ENCODE measurements at regions not wholly inside any gene's neighbourhood (a gene's known extent, or its start where the extent isn't known, plus 50 kb on each side); places are given as distances from the start of the nearest gene placed in this dataset.

DNA sequence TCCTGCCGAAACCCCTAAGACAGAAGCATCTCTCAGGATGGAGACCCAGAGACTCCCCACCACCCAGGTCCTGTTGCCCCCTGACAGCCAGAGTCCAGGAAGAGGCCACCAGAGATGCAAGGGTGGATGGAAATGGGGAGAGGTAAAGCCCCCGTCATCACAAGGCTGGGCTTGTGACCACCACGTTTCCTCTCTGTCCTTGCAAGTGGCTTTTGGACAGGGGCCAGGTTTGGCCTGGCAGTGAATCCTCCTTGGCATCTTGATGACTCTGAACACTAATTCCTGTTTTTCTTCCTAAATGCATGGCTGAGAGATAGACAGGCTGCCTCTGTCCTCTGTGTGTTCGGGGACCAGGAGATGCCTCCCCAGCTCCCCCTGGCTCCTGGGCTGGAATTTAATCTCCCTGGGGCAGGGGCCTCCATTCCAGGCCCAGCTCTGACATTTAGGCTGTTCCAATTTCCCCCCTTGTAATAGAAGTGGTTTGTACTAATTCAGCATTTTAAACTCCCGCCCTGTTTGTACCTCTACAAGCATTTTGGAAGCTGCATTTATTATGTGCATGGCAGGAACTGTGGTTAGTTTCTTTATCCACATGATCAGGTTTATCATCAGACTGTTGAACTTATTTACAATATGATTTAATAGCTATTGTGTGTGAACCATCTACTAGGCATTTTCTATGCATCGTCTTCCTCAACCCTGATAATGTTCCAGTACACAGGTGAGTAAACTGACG is 116.1 kb upstream of the IRX6 start:
- peaks cover 3% of the 10 kb centered on the region; the same call in 1 of the 2 replicates for H3K9me3 ChIP-seq (ENCODE audit: control insufficient read depth, insufficient read depth, low read length)
- CTCF ChIA-PET = interaction anchor here (0.6 kb wide), 1 partner anchor 1595 kb away, joined by 4 read pairs; no protein-coding TSS in a partner anchor
- H3K27me3 ChIP-seq (ENCODE audit: control insufficient read depth, insufficient read depth, low read length) = no peaks in the 10 kb centered on the region
- POLR2A ChIA-PET = no interaction called here
- no peak overlapping the region for H3K4me3 ChIP-seq (ENCODE audit: low read depth, low read length)
- TF ChIP-seq, protein P1, sequence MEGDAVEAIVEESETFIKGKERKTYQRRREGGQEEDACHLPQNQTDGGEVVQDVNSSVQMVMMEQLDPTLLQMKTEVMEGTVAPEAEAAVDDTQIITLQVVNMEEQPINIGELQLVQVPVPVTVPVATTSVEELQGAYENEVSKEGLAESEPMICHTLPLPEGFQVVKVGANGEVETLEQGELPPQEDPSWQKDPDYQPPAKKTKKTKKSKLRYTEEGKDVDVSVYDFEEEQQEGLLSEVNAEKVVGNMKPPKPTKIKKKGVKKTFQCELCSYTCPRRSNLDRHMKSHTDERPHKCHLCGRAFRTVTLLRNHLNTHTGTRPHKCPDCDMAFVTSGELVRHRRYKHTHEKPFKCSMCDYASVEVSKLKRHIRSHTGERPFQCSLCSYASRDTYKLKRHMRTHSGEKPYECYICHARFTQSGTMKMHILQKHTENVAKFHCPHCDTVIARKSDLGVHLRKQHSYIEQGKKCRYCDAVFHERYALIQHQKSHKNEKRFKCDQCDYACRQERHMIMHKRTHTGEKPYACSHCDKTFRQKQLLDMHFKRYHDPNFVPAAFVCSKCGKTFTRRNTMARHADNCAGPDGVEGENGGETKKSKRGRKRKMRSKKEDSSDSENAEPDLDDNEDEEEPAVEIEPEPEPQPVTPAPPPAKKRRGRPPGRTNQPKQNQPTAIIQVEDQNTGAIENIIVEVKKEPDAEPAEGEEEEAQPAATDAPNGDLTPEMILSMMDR (IDR thresholded peaks at IDR 0.05; ENCODE audit: low read depth, low read length) = no peak
- no peak for DNase-seq (ENCODE audit: low read depth, low spot score)
- H3K27ac ChIP-seq (ENCODE audit: low read depth, low read length) = no peak overlapping the region

DNA sequence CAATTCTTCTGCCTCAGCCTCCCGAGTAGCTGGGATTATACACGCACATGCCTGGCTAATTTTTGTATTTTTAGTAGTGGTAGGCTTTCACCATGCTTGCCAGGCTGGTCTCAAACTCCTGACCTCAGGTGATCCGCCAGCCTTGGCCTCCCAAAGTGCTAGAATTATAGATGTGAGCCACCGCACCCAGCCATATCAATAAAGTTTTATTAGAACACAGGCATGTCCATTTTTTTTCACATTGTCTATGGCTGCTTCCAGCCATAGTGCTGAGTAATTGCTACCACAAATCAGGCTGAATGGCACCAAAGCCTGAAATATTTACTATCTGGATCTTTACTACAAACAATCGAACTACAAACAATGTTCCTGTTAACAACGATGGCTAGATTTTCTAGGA is 114.4 kb upstream of the IRX6 start:
- H3K9me3 ChIP-seq (ENCODE audit: control insufficient read depth, insufficient read depth, low read length) = peaks cover 3% of the 10 kb centered on the region; the same call in 1 of the 2 replicates
- no peak for DNase-seq (ENCODE audit: low read depth, low spot score)
- TF ChIP-seq, protein P1 (IDR thresholded peaks at IDR 0.05; ENCODE audit: low read depth, low read length) = no peak
- H3K4me3 ChIP-seq (ENCODE audit: low read depth, low read length) = no peak overlapping the region
- no peaks in the 10 kb centered on the region for H3K27me3 ChIP-seq (ENCODE audit: control insufficient read depth, insufficient read depth, low read length)
- H3K27ac ChIP-seq (ENCODE audit: low read depth, low read length) = no peak overlapping the region
- CTCF ChIA-PET = no interaction called here
- POLR2A ChIA-PET = no interaction called here

DNA sequence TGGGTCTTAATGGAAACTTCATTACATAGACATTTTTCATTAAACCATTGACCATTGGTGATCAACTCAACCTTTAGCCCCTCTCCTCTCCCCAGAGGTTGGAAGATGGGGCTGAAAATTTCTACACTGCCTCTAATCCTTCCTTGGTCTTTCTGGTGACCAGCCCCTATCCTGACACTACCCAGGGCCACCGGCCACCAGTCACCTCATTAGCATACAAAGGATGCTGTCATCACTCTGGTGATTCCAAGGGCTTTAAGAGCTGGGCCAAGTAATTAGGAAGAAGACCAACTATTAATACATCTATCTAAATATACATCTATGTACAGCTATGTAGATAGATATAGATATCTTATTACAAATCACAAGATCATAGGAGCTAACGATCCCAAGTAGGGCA is 111.2 kb upstream of the IRX6 start:
- POLR2A ChIA-PET = no interaction called here

DNA sequence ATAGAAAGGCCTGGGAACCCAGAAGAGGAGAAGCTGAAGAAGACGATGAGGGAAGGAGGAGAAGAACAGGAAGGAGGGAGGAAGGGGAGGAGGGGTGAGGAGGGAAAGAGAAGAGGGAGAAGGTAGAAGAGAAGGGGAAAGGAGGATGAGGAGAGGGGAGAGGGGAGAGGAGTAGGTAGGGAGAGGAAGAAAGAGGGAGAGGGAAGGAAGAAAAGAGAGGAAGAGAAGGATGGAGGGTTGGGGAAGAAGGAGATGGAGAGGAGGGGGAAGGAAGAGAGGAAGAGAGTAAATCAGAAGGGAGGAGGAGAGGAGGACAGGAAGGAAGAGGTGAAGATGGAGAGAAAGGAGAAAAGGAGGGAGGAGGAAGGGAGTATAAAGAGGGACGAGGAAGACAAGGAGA is 109.6 kb upstream of the IRX6 start:
- Histone ChIP-seq H3K4me3 (ENCODE audit: low read depth, low read length) (no peak overlapping the region), H3K27ac (ENCODE audit: low read depth, low read length) (no peak overlapping the region), H3K27me3 (ENCODE audit: control insufficient read depth, insufficient read depth, low read length) (no peaks in the 10 kb centered on the region), H3K9me3 (ENCODE audit: control insufficient read depth, insufficient read depth, low read length) (no peaks in the 10 kb centered on the region)
- POLR2A ChIA-PET = no interaction called here
- TF ChIP-seq, protein P1 (IDR thresholded peaks at IDR 0.05; ENCODE audit: low read depth, low read length) = no peak
- CTCF ChIA-PET = no interaction called here
- DNase-seq (ENCODE audit: low read depth, low spot score) = no peak

More for the DNA sequence above, 111.2 kb upstream of the IRX6 start:
- no peak for DNase-seq (ENCODE audit: low read depth, low spot score)
- no peak overlapping the region for H3K4me3 ChIP-seq (ENCODE audit: low read depth, low read length)
- H3K27ac ChIP-seq (ENCODE audit: low read depth, low read length) = no peak overlapping the region
- no peaks in the 10 kb centered on the region for H3K9me3 ChIP-seq (ENCODE audit: control insufficient read depth, insufficient read depth, low read length)
- CTCF ChIA-PET = no interaction called here
- TF ChIP-seq, protein P1 (IDR thresholded peaks at IDR 0.05; ENCODE audit: low read depth, low read length) = no peak
- no peaks in the 10 kb centered on the region for H3K27me3 ChIP-seq (ENCODE audit: control insufficient read depth, insufficient read depth, low read length)

DNA sequence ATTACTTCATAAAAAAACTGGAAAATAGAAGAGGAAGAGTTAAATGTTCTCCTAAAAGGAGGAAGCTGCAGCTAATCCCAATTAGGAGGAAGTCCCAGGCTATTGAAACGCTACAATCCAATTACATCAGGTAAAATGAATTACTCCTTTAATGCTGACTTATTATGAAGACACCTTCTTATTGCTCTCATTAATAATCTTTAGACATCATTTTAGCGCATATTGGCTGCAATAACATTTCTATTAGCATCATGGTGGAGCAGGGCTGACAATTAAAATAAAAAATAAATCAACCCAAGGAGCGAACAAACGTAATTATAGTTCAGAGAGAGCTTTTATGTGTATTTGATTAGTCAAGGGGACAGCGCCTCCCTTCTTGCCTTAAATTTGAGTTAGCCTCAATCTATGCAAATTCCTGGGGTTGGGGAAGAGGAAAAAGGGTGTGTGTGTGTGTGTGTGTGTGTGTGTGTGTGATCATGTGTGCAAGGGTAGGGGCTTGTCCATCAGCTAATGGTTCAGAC is 109.0 kb upstream of the IRX6 start:
- Histone ChIP-seq H3K27ac (ENCODE audit: low read depth, low read length) (no peak overlapping the region), H3K9me3 (ENCODE audit: control insufficient read depth, insufficient read depth, low read length) (no peaks in the 10 kb centered on the region), H3K27me3 (ENCODE audit: control insufficient read depth, insufficient read depth, low read length) (no peaks in the 10 kb centered on the region), H3K4me3 (ENCODE audit: low read depth, low read length) (no peak overlapping the region)
- CTCF ChIA-PET = no interaction called here
- DNase-seq (ENCODE audit: low read depth, low spot score) = no peak
- POLR2A ChIA-PET = no interaction called here
- TF ChIP-seq, protein P1 (IDR thresholded peaks at IDR 0.05; ENCODE audit: low read depth, low read length) = no peak
